Ishikawa (cell line): ENCODE measurements at regions not wholly inside any gene's neighbourhood (a gene's known extent, or its start where the extent isn't known, plus 50 kb on each side); places are given as distances from the start of the nearest gene placed in this dataset.

Source experiments
- CEBPB ChIP-seq: IDR thresholded peaks from 2 replicates; pipeline ENCODE4 v1.6.1; 2012
- CREB1 ChIP-seq: IDR thresholded peaks from 2 replicates; pipeline ENCODE4 v1.6.1; 2012; ENCODE audit warnings: low read depth
- EGR1 ChIP-seq: IDR thresholded peaks from 2 replicates; pipeline ENCODE4 v1.6.1; 2012
- EP300 ChIP-seq: IDR thresholded peaks from 2 replicates; pipeline ENCODE4 v1.6.1; 2012; ENCODE audit warnings: borderline replicate concordance
- RAD21 ChIP-seq: IDR thresholded peaks from 2 replicates; pipeline ENCODE4 v1.6.1; 2012; ENCODE audit warnings: low read depth
- TEAD4 ChIP-seq: IDR thresholded peaks from 2 replicates; pipeline ENCODE4 v1.6.1; 2012
- YY1 ChIP-seq: IDR thresholded peaks from 2 replicates; pipeline ENCODE4 v1.6.1; 2012; ENCODE audit warnings: low read depth
- TF ChIP-seq, protein P1 (sequence below): IDR thresholded peaks from 2 replicates; pipeline ENCODE4 v1.6.1; 2012
- TF ChIP-seq, protein P2 (sequence below): IDR thresholded peaks from 2 replicates; pipeline ENCODE4 v1.6.1; 2012
- TF ChIP-seq, protein P3 (sequence below): IDR thresholded peaks from 2 replicates; pipeline ENCODE4 v1.6.1; 2012; ENCODE audit warnings: low read depth, mild to moderate bottlenecking

DNA sequence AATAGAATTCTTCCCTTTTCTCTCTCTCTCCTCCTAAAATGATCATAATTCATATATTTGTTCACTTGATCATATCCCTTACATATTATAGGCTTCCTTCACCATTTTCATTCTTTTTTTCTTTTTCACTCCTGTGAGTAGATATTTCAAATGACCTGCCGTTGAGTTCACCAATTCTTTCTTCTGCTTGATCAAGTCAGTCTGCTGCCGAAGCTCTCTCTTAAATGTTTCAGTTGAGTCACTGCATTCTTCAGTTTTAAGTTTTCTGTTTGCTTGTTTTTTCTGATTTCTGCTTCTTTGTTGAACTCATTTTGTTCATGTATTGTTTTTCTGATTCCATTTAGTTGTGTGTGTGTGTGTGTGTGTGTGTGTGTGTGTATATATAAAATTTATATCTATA is 354.3 kb downstream of the GPAT3 start:
- TF ChIP-seq TEAD4 = no peak
- no peak for TF ChIP-seq RAD21
- TF ChIP-seq CEBPB = no peak
- no peak for TF ChIP-seq CREB1
- TF ChIP-seq, protein P1, sequence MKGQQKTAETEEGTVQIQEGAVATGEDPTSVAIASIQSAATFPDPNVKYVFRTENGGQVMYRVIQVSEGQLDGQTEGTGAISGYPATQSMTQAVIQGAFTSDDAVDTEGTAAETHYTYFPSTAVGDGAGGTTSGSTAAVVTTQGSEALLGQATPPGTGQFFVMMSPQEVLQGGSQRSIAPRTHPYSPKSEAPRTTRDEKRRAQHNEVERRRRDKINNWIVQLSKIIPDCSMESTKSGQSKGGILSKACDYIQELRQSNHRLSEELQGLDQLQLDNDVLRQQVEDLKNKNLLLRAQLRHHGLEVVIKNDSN = no peak
- TF ChIP-seq, protein P2, sequence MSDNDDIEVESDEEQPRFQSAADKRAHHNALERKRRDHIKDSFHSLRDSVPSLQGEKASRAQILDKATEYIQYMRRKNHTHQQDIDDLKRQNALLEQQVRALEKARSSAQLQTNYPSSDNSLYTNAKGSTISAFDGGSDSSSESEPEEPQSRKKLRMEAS = no peak
- TF ChIP-seq YY1 = no peak
- no peak for TF ChIP-seq EGR1
- no peak for TF ChIP-seq EP300
- TF ChIP-seq, protein P3, sequence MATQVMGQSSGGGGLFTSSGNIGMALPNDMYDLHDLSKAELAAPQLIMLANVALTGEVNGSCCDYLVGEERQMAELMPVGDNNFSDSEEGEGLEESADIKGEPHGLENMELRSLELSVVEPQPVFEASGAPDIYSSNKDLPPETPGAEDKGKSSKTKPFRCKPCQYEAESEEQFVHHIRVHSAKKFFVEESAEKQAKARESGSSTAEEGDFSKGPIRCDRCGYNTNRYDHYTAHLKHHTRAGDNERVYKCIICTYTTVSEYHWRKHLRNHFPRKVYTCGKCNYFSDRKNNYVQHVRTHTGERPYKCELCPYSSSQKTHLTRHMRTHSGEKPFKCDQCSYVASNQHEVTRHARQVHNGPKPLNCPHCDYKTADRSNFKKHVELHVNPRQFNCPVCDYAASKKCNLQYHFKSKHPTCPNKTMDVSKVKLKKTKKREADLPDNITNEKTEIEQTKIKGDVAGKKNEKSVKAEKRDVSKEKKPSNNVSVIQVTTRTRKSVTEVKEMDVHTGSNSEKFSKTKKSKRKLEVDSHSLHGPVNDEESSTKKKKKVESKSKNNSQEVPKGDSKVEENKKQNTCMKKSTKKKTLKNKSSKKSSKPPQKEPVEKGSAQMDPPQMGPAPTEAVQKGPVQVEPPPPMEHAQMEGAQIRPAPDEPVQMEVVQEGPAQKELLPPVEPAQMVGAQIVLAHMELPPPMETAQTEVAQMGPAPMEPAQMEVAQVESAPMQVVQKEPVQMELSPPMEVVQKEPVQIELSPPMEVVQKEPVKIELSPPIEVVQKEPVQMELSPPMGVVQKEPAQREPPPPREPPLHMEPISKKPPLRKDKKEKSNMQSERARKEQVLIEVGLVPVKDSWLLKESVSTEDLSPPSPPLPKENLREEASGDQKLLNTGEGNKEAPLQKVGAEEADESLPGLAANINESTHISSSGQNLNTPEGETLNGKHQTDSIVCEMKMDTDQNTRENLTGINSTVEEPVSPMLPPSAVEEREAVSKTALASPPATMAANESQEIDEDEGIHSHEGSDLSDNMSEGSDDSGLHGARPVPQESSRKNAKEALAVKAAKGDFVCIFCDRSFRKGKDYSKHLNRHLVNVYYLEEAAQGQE = no peak
